Natural killer cell (primary cell): ENCODE measurements at regions not wholly inside any gene's neighbourhood (a gene's known extent, or its start where the extent isn't known, plus 50 kb on each side); places are given as distances from the start of the nearest gene placed in this dataset.

Experiments used
- ATAC-seq, 3 donors: fragments of 150-1000 bp in 2 of 3; fragments of 200-7000 bp in 1 of 3; cut with Tn5 transposase; 1 replicate in 1 of 3; 2 replicates in 2 of 3; pipeline ENCODE4 v1.10.0; 2021; ENCODE audit warnings: mild to moderate bottlenecking in 2 of 3, moderate library complexity in 2 of 3
- DNase-seq, 2 donors: peaks; one replicate each; pipeline versions ENCODE4 v3.0.0 to v3.0.0-alpha.2; 2013 to 2021; ENCODE audit warnings: mixed read lengths in 1 of 2
- H3K27ac ChIP-seq: one replicate; pipeline ENCODE4 v1.5.1; 2013; ENCODE audit warnings: mild to moderate bottlenecking, low read length
- H3K27me3 ChIP-seq: one replicate; pipeline ENCODE4 v1.6.1; 2013; ENCODE audit warnings: low read length; ENCODE audit not compliant: control insufficient read depth, insufficient read depth
- H3K36me3 ChIP-seq: one replicate; pipeline ENCODE4 v1.6.1; 2013; ENCODE audit warnings: low read length; ENCODE audit not compliant: control insufficient read depth, insufficient read depth
- H3K4me1 ChIP-seq: one replicate; pipeline ENCODE4 v1.6.1; 2013; ENCODE audit warnings: low read length; ENCODE audit not compliant: control insufficient read depth, insufficient read depth
- H3K4me3 ChIP-seq: one replicate; pipeline ENCODE4 v1.5.1; 2013; ENCODE audit warnings: low read length
- H3K9me3 ChIP-seq: one replicate; pipeline ENCODE4 v1.6.1; 2013; ENCODE audit warnings: low read length; ENCODE audit not compliant: control insufficient read depth, insufficient read depth
- H3K27ac Mint-ChIP-seq, 2 donors: one replicate each; pipeline ENCODE4 v1.8.0; 2022; ENCODE audit warnings: mild to moderate bottlenecking in 2 of 2, mixed read lengths in 2 of 2, moderate library complexity in 1 of 2
- H3K27me3 Mint-ChIP-seq, 2 donors: one replicate each; pipeline ENCODE4 v1.8.0; 2022; ENCODE audit warnings: low read depth in 2 of 2, mixed read lengths in 2 of 2
- H3K36me3 Mint-ChIP-seq: one replicate; pipeline ENCODE4 v1.8.0; 2022; ENCODE audit warnings: mixed read lengths
- H3K4me1 Mint-ChIP-seq, 2 donors: one replicate each; pipeline ENCODE4 v1.8.0; 2022; ENCODE audit warnings: mixed read lengths in 2 of 2
- H3K4me3 Mint-ChIP-seq: one replicate; pipeline ENCODE4 v1.8.0; 2022; ENCODE audit warnings: mild to moderate bottlenecking, moderate library complexity, mixed read lengths
- H3K9me3 Mint-ChIP-seq, 2 donors: one replicate each; pipeline ENCODE4 v1.8.0; 2022; ENCODE audit warnings: mixed read lengths in 2 of 2
- CTCF ChIP-seq: fragments of 200-600 bp; IDR thresholded peaks from one replicate; pipeline ENCODE4 v1.8.0; 2022; ENCODE audit warnings: antibody characterized with exemption
- WGBS: methylation state at CpG from one replicate; pipeline ENCODE4 v1.1.7; 2013; ENCODE audit warnings: missing lambda C conversion rate; ENCODE audit not compliant: insufficient coverage; 5-methylcytosine and 5-hydroxymethylcytosine counted together
- intact Hi-C: fragments of 100-400 bp; cut with micrococcal nuclease; formaldehyde crosslinking; loops from one replicate; pipeline ENCODE4 v1.14.2; 2022

DNA sequence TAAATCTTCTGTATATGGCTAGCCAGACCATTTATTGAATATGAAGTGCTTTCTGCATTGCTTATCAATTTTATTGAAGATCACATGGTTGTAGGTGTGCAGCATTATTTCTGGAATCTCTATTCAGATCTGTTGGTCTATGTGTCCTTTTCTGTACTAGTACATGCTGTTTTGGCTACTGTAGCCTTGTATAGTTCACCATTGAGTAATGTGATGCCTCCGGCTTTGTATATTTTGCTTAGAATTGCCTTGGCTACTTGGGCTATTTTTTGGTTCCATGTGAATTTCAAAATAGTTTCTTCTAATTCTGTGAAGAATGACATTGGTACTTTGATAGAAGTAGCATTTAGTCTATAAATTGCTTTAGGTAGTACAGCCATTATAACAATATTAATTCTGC lies 1187.2 kb downstream of the XPNPEP1 start:
- Mint-ChIP-seq H3K36me3 (no peaks in the 10 kb centered on the region), H3K27ac (no peak overlapping the region), H3K9me3 (peaks cover 7 to 23% of the 10 kb centered on the region in 2 donors), H3K27me3 (no peaks in the 10 kb centered on the region), H3K4me1 (no peaks in the 10 kb centered on the region), H3K4me3 (no peak overlapping the region)
- DNase-seq (no peak), ATAC-seq (no peak)
- H3K9me3 ChIP-seq, result peaks cover 8% of the 10 kb centered on the region
- intact Hi-C loops, result no loop called here
- whole genome bisulfite sequencing, result 92% methylated on average over 1 of the region's 1 CpG
- no peaks in the 10 kb centered on the region for H3K27me3 ChIP-seq
- H3K4me3 ChIP-seq, result no peak overlapping the region
- no peaks in the 10 kb centered on the region for H3K4me1 ChIP-seq
- TF ChIP-seq CTCF, result no peak
- no peaks in the 10 kb centered on the region for H3K36me3 ChIP-seq
- H3K27ac ChIP-seq, result no peak overlapping the region

- DNase-seq (no peak), ATAC-seq (no peak)
- no peak overlapping the region for H3K4me3 ChIP-seq
- Mint-ChIP-seq H3K4me3 (no peak overlapping the region), H3K4me1 (no peaks in the 10 kb centered on the region), H3K36me3 (no peaks in the 10 kb centered on the region), H3K27me3 (no peaks in the 10 kb centered on the region), H3K27ac (no peak overlapping the region), H3K9me3 (peaks cover 7 to 22% of the 10 kb centered on the region in 2 donors)
- no peaks in the 10 kb centered on the region for H3K4me1 ChIP-seq
- intact Hi-C loops, result no loop called here
- peaks cover 4% of the 10 kb centered on the region for H3K9me3 ChIP-seq
- no peak for TF ChIP-seq CTCF
- H3K27ac ChIP-seq, result no peak overlapping the region
- no peaks in the 10 kb centered on the region for H3K27me3 ChIP-seq
- 96% methylated on average over 5 of the region's 5 CpGs for WGBS
- H3K36me3 ChIP-seq, result no peaks in the 10 kb centered on the region
Measured at GRCh38 chr10:108735380-108735779, 1187.9 kb downstream of the XPNPEP1 start.

DNA sequence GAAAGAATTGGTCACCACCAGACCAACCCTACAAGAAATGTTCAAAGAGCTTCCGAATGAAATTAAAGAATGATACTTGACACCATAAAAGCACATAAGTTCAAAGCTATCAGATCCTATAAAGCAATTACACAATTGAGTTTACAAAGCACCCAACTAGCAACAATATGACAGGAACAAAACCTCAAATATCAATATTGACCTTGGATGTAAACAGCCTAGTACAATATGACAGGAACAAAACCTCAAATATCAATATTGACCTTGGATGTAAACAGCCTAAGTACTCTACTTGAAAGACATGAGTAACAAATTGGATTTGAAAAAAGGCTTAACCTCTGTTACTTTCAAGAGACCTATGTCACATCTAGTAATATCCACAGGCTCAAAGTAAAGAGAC lies 1201.4 kb downstream of the XPNPEP1 start:
- no peak for ATAC-seq
- Histone ChIP-seq H3K4me1 (no peaks in the 10 kb centered on the region), H3K27ac (no peak overlapping the region), H3K36me3 (no peaks in the 10 kb centered on the region), H3K9me3 (peaks cover 3% of the 10 kb centered on the region), H3K27me3 (no peaks in the 10 kb centered on the region), H3K4me3 (no peak overlapping the region)
- H3K4me1 Mint-ChIP-seq, result no peaks in the 10 kb centered on the region
- peaks cover 13 to 19% of the 10 kb centered on the region in 2 donors for H3K9me3 Mint-ChIP-seq
- peaks cover 9% of the 10 kb centered on the region for H3K36me3 Mint-ChIP-seq
- no peak for TF ChIP-seq CTCF
- no peak overlapping the region for H3K4me3 Mint-ChIP-seq
- DNase-seq, result no peak
- H3K27ac Mint-ChIP-seq, result no peak overlapping the region
- intact Hi-C loops, result no loop called here
- 85% methylated on average over 1 of the region's 1 CpG for WGBS
- H3K27me3 Mint-ChIP-seq, result no peaks in the 10 kb centered on the region

- no peak for TF ChIP-seq CTCF
- H3K36me3 ChIP-seq, result no peaks in the 10 kb centered on the region
Measured at GRCh38 chr10:108716352-108716751, 1207.0 kb downstream of the XPNPEP1 start.

More at GRCh38 chr10:108716352-108716751, 1207.0 kb downstream of the XPNPEP1 start:
- H3K27me3 ChIP-seq, result no peaks in the 10 kb centered on the region
- Mint-ChIP-seq H3K36me3 (peaks cover 11% of the 10 kb centered on the region), H3K27me3 (no peaks in the 10 kb centered on the region), H3K4me1 (no peaks in the 10 kb centered on the region), H3K27ac (no peak overlapping the region), H3K9me3 (peaks cover 19 to 24% of the 10 kb centered on the region in 2 donors), H3K4me3 (no peak overlapping the region)
- H3K27ac ChIP-seq, result no peak overlapping the region
- no peak overlapping the region for H3K4me3 ChIP-seq
- H3K9me3 ChIP-seq, result peaks cover 12% of the 10 kb centered on the region
- intact Hi-C loops, result no loop called here
- DNase-seq (no peak), ATAC-seq (no peak)
- H3K4me1 ChIP-seq, result no peaks in the 10 kb centered on the region
